MCF 10A (cell line): ENCODE measurements at regions not wholly inside any gene's neighbourhood (a gene's known extent, or its start where the extent isn't known, plus 50 kb on each side); places are given as distances from the start of the nearest gene placed in this dataset.

ENCODE experiments used
- BruUV-seq: library from RNA; stranded (reverse); fragments of 400-500 nt; replicated peaks from 2 replicates; lab custom pipeline; 2021; lab: Mats Ljungman, UMichigan
- CTCF ChIA-PET: fragments of 300-600 bp; sonication (Branson Sonifier 250); formaldehyde crosslinking; extraction: SDS; loops from one replicate; lab custom pipeline; 2021; ENCODE audit warnings: antibody characterized with exemption, inconsistent platforms; lab: Yijun Ruan, JAX
- POLR2A ChIA-PET: fragments of 300-600, 350-650 bp; sonication (Branson Sonifier 250); formaldehyde crosslinking; extraction: SDS; loops from one replicate; lab custom pipeline; 2020; ENCODE audit warnings: antibody characterized with exemption, inconsistent platforms; lab: Yijun Ruan, JAX
- DNase-seq: peaks from one replicate; pipeline ENCODE4 v3.0.0-alpha.2; 2018; ENCODE audit not compliant: unreplicated experiment
- H3K27ac Mint-ChIP-seq: one replicate; pipeline ENCODE4 v1.8.0; 2022; ENCODE audit warnings: mild to moderate bottlenecking, low read depth, mixed read lengths; ENCODE audit not compliant: unreplicated experiment
- H3K27me3 Mint-ChIP-seq: one replicate; pipeline ENCODE4 v1.8.0; 2022; ENCODE audit warnings: mixed read lengths; ENCODE audit not compliant: insufficient read depth, unreplicated experiment
- H3K36me3 Mint-ChIP-seq: one replicate; pipeline ENCODE4 v1.8.0; 2022; ENCODE audit warnings: mild to moderate bottlenecking, moderate library complexity, mixed read lengths; ENCODE audit not compliant: insufficient read depth, unreplicated experiment
- H3K4me1 Mint-ChIP-seq: one replicate; pipeline ENCODE4 v1.8.0; 2022; ENCODE audit warnings: mixed read lengths; ENCODE audit not compliant: insufficient read depth, unreplicated experiment
- H3K4me3 Mint-ChIP-seq: one replicate; pipeline ENCODE4 v1.8.0; 2022; ENCODE audit warnings: mild to moderate bottlenecking, moderate library complexity, mixed read lengths; ENCODE audit not compliant: unreplicated experiment
- H3K9me3 Mint-ChIP-seq: one replicate; pipeline ENCODE4 v1.8.0; 2022; ENCODE audit warnings: mixed read lengths; ENCODE audit not compliant: unreplicated experiment
- intact Hi-C: fragments of 100-400 bp; cut with micrococcal nuclease; formaldehyde crosslinking; loops from 2 replicates; pipeline ENCODE4 v1.14.1; 2022
- TF ChIP-seq, protein P1 (sequence below): fragments of 200-600 bp; IDR thresholded peaks from one replicate; pipeline ENCODE4 v1.8.0; 2022; ENCODE audit warnings: antibody characterized with exemption, mild to moderate bottlenecking; ENCODE audit not compliant: unreplicated experiment

DNA sequence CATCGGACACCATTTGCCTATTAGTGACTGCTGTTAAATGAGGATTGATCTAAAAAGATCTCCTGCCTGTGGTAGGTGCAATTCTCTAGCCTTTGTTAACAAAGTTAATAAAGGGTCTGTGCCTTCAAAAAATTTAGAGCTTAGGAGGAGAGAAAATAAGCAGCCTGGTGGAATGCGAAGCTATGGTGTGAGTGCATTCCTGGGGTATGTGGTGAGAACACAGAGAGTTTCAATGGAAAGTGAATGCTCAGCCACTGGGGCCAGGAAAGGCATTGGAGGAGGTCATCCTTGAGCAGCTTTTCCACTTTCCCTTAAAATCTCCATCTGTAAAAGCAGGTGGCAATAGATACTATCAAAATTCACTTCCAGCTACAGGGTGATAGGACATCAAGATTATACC, 331.2 kb upstream of the LRATD1 start:
- H3K27ac Mint-ChIP-seq: no peak overlapping the region
- DNase-seq: no peak
- no peaks in the 10 kb centered on the region for H3K9me3 Mint-ChIP-seq
- CTCF ChIA-PET: interaction anchor here (0.6 kb wide), 1 partner anchor 859 kb away, joined by 3 read pairs; no protein-coding TSS in a partner anchor
- no TSS peak for BruUV-seq
- peaks cover 19% of the 10 kb centered on the region for H3K4me1 Mint-ChIP-seq
- no peak overlapping the region for H3K4me3 Mint-ChIP-seq
- intact Hi-C loops: no loop called here
- POLR2A ChIA-PET: no interaction called here
- no peaks in the 10 kb centered on the region for H3K36me3 Mint-ChIP-seq
- TF ChIP-seq, protein P1, sequence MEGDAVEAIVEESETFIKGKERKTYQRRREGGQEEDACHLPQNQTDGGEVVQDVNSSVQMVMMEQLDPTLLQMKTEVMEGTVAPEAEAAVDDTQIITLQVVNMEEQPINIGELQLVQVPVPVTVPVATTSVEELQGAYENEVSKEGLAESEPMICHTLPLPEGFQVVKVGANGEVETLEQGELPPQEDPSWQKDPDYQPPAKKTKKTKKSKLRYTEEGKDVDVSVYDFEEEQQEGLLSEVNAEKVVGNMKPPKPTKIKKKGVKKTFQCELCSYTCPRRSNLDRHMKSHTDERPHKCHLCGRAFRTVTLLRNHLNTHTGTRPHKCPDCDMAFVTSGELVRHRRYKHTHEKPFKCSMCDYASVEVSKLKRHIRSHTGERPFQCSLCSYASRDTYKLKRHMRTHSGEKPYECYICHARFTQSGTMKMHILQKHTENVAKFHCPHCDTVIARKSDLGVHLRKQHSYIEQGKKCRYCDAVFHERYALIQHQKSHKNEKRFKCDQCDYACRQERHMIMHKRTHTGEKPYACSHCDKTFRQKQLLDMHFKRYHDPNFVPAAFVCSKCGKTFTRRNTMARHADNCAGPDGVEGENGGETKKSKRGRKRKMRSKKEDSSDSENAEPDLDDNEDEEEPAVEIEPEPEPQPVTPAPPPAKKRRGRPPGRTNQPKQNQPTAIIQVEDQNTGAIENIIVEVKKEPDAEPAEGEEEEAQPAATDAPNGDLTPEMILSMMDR: no peak
- H3K27me3 Mint-ChIP-seq: no peaks in the 10 kb centered on the region

DNA sequence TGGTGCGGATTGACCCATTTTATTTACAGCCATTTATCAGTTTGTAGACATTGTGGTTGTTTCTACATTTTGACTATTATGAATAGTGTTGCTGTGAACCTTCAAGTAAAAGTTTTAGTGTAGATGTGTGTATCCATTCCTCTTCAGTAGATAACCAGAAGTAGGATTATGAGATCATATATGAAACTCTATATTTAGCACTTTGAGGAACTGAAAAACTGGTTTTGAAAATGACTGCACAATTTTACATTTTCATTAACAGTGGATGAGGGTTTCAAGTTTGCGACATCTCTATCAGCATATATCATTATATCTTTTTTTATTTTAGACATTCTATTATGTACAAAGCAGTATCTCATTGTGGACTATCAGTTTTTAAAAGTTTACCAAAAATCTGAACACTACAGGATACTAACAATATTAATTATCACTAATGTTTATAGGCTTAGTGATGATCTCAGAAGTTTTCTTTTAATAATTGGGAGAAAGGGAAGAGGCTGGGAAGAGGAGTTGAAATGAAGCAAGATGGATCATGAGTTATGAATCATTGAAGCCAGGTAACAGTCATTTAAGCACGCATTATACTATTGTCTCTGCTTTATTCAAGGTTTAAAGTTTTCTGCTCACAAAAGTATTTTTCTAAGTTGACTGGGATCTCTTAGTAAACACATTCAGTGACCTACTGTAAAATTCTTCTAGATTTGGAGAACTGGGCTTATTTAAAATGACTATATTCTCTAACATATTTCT, 329.0 kb upstream of the LRATD1 start:
- Mint-ChIP-seq H3K36me3 (no peaks in the 10 kb centered on the region), H3K27me3 (no peaks in the 10 kb centered on the region), H3K9me3 (no peaks in the 10 kb centered on the region), H3K4me3 (no peak overlapping the region), H3K27ac (no peak overlapping the region), H3K4me1 (peaks cover 13% of the 10 kb centered on the region)
- intact Hi-C loops: no loop called here
- TF ChIP-seq, protein P1: no peak
- ChIA-PET POLR2A (no interaction called here), CTCF (no interaction called here)
- no peak for DNase-seq
- no TSS peak for BruUV-seq

DNA sequence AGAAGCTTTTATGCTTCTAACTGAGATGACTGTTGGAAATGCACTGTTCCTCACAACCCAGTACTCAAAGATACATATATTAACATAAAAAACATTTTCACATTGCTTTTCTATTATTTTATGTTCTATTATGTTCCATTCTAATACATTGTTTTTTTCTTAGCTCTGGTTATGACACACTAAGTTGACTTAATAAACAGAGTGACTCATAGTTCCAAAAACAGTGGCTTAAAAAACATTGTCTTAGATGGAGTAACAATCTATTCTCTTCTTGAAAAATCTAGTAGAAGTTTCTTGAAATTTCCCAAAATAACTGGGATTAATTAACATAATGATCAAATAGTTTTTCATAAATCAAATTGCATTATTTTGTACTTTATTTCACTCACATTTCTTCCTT, 328.2 kb upstream of the LRATD1 start:
- TF ChIP-seq, protein P1: no peak
- ChIA-PET CTCF (no interaction called here), POLR2A (interaction anchor here (0.7 kb wide), 1 partner anchor 211 kb away, joined by 3 read pairs; no protein-coding TSS in a partner anchor)
- H3K27me3 Mint-ChIP-seq: no peaks in the 10 kb centered on the region
- no peak overlapping the region for H3K4me3 Mint-ChIP-seq
- intact Hi-C loops: no loop called here
- H3K9me3 Mint-ChIP-seq: no peaks in the 10 kb centered on the region
- no peak overlapping the region for H3K27ac Mint-ChIP-seq
- no TSS peak for BruUV-seq
- H3K4me1 Mint-ChIP-seq: peaks cover 13% of the 10 kb centered on the region
- H3K36me3 Mint-ChIP-seq: no peaks in the 10 kb centered on the region
- DNase-seq: peak; percentile 23

DNA sequence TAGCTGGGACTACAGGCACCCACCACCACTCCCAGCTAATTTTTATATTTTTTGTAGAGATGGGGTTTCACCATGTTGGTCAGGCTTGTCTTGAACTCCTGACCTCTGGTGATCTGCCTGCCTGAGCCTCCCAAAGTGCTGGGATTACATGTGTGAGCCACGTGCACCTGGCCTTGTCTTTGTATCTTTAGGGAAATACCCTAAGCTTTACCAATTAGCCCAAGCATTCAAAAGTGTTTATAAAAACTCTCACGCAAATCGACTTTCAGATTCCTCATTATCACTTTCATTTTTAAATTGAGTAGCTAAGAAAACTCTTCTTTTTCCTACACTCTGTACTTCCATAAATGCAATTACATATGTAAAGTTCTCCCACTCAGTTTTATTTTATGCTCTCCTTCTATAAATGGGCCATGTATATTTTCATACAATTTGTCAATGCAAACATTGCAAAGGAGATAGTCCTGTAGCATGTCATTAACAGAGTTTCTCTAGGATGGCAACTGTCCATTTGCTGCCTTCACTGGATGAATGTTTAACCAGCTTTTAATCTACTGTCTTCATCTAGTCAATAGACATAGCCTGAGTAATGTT, 326.2 kb upstream of the LRATD1 start:
- Mint-ChIP-seq H3K4me1 (peaks cover 13% of the 10 kb centered on the region), H3K9me3 (no peaks in the 10 kb centered on the region), H3K27me3 (no peaks in the 10 kb centered on the region), H3K4me3 (no peak overlapping the region), H3K36me3 (no peaks in the 10 kb centered on the region), H3K27ac (no peak overlapping the region)
- POLR2A ChIA-PET: interaction anchor here (0.7 kb wide), 1 partner anchor 193 kb away, joined by 4 read pairs; no protein-coding TSS in a partner anchor
- no TSS peak for BruUV-seq
- DNase-seq: no peak
- CTCF ChIA-PET: interaction anchor here (0.6 to 0.9 kb wide), 5 partner anchors 92 to 1105 kb away, joined by 3 to 4 read pairs (median 3); no protein-coding TSS in a partner anchor
- intact Hi-C loops: no loop called here
- TF ChIP-seq, protein P1: no peak
